ENCODE measurements at regions not wholly inside any gene's neighbourhood (a gene's known extent, or its start where the extent isn't known, plus 50 kb on each side); places are given as distances from the start of the nearest gene placed in this dataset.

DNA sequence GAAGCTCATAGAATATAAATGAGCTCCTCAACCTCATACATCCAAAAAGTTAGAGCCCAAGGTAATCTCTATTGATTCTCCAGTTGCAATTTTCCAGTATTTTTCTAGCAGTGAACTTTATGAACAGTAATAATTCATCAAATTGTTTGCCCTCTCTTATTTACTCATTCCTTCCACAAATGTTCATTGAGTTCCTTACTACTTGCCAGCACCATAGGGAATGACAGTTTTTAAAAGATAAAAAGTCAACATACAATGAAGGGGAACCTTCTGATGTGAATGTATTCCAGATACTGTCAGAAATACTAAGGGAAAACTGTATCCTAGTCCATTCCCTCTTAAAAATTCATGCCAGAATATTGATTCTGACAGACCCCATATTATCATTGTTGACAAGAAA, 277.0 kb upstream of the C1orf87 start:
- no peak for DNase-seq (ENCODE audit: low spot score)

- no peak for DNase-seq (ENCODE audit: low spot score)
These were observed 275.3 kb upstream of the C1orf87 start for GRCh38 chr1:60348884-60349283.

- DNase-seq (ENCODE audit: low spot score): no peak
These were observed 272.1 kb upstream of the C1orf87 start for GRCh38 chr1:60345621-60346020.

GRCh38 chr1:60345049-60345448, 271.5 kb upstream of the C1orf87 start:
- DNase-seq (ENCODE audit: low spot score): no peak

DNA sequence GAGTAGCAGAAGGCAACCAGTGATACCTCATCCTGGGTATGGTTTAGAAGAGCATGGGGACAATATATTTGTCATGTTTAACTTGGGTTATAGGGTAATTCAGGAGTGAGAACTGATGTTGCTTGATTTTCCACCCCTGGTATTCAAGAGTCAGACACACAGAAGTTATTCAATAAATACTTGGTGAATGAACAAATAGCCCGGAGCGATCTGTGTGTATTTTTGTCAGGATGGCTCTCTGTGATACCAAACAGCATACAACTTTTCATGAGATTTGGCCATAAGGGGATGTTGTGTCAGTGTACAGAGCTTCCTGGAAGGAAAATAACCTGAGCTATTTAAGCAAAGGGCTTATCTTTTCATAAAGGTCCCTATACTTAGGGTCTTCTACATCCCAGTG, 270.2 kb upstream of the C1orf87 start:
- DNase-seq (ENCODE audit: low spot score): no peak

GRCh38 chr1:60342569-60342968, 269.0 kb upstream of the C1orf87 start:
- DNase-seq (ENCODE audit: low spot score): no peak

GRCh38 chr1:60341274-60341673, 267.7 kb upstream of the C1orf87 start:
- DNase-seq (ENCODE audit: low spot score): no peak

DNA sequence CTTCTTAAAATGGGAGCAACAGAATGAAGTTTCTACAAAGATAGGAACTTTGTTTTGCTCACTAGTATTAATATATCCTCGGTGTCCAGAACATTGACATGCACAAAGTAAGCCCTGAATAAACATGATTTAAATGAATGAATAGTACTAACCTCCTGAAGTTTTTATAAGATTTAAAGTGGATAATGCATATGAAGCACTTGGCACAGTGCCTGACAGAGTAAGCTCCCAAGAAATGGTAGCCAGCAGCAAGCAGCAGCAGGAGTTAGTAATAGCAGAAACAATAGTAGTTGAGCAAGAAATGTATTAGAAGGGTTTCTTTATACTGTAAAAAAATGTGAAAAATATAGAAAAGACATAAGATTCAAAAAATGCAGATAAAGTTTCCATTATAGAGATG, 258.1 kb upstream of the C1orf87 start:
- no peak for DNase-seq (ENCODE audit: low spot score)

- no peak for DNase-seq (ENCODE audit: low spot score)
These were observed 256.1 kb upstream of the C1orf87 start for GRCh38 chr1:60329651-60330050.

- no peak for DNase-seq (ENCODE audit: low spot score)
These were observed 238.3 kb upstream of the C1orf87 start for GRCh38 chr1:60311838-60312237.

GRCh38 chr1:60299581-60299980, 226.0 kb upstream of the C1orf87 start:
- DNase-seq (ENCODE audit: low spot score): no peak

DNA sequence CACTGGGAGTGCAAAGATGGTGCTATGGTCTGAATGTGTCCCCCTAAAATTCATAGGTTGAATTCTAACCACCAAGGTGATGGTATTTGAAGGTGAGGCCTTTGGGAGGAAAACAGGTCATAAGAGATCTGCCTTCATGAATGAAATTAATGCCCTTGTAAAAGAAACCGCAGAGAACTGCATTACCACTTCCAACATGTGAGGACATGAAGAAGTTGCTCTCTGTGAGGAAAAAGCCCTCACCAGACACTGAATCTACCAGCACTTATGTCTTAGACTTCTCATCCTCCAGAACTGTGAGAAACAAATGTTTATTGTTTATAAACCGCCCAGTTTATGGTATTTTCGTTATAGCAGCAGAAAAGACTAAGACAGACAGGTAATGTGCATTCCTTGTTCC, 224.7 kb upstream of the C1orf87 start:
- DNase-seq (ENCODE audit: low spot score): no peak

GRCh38 chr1:60296794-60297193, 223.2 kb upstream of the C1orf87 start:
- no peak for DNase-seq (ENCODE audit: low spot score)

- DNase-seq (ENCODE audit: low spot score): no peak
These were observed 218.6 kb upstream of the C1orf87 start for GRCh38 chr1:60292140-60292539.

GRCh38 chr1:60290393-60290792, 216.8 kb upstream of the C1orf87 start:
- no peak for DNase-seq (ENCODE audit: low spot score)

DNA sequence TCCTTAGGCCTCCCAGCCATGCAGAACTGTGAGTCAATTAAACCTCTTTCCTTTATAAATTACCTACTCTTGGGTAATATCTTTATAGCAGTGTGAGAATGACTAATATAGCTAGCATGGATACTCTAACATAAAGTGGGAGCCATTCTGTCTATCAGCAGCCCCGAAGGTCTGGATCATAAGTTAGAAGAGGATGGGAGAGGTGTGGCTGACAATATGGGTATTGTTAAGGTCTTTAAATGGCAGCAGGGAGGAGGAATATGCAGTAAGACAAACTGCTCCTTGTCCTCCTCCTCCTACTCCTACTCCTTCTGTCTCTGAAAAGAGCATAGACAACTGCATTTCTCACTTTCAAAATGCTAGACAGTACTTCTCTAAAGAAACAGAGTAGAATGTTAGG, 214.0 kb upstream of the C1orf87 start:
- no peak for DNase-seq (ENCODE audit: low spot score)

GRCh38 chr1:60283690-60284089, 210.1 kb upstream of the C1orf87 start:
- no peak for DNase-seq (ENCODE audit: low spot score)

DNA sequence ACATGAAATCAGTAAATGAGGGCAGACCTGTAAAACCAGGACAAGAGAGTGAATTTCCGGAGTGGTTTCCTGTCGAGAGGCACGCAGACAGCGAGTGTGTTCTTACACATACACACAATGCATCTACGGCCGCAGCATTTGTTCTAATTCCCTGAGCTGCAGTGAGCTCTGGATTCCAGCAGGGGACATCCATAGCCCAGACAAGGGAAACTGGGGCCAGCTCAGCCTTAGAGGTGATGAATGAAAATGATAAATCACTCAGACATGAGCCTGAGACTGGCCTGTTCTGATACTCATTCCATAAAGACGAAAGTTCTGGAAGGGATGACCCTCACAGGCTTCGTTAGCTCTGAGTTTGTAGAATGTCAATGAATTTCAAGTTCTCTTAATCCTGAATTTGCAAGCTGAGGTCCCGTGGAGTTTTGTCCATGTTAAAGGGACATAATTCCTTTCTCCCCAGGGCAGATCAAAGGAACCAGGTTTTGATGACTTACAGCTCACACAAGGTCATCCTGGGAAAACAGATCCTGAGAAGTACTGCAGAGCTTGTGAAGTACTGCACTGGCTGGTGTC, 207.9 kb upstream of the C1orf87 start:
- DNase-seq (ENCODE audit: low spot score): peak; percentile 70

GRCh38 chr1:60280819-60281218, 207.2 kb upstream of the C1orf87 start:
- DNase-seq (ENCODE audit: low spot score): no peak

DNA sequence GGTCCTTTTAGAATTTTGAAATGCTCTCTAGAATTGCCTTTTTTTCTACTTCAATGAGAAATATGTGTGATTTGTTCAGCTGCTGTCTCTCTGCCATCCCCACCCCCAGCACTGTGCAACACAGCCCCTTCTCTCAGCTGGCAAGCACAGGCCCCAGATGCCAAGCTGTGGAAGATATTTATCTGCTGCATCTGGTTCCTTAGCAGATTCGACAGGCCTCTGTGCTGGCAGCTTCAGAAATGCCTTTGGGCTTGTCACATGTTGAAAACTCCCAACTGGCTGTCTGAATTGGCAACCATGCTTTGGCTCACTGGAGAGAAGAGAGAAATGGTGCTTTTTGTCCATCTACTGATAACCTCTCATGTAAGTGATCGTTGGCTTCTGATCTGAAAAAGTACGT, 206.7 kb upstream of the C1orf87 start:
- DNase-seq (ENCODE audit: low spot score): no peak

DNA sequence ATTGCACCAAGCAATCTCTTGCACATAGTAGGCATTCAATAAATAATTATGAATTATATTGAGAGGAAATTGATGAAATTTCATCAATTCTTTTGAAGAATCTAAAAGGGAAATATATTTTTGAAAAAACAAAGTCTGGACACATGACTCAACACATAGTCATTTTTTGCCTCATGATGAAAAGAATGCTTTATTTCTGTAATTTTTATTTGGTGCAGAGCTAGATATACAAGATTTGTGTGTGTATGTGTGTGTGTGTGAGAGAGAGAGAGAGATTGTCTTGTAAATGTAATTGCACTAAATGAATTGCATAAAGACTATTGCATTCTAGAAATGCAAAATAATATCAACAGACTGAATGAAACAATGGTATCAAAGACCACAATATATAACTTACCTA, 206.2 kb upstream of the C1orf87 start:
- DNase-seq (ENCODE audit: low spot score): no peak

- DNase-seq (ENCODE audit: low spot score): no peak
These were observed 203.7 kb upstream of the C1orf87 start for GRCh38 chr1:60277269-60277668.

- no peak for DNase-seq (ENCODE audit: low spot score)
These were observed 201.1 kb upstream of the C1orf87 start for GRCh38 chr1:60274422-60275290.

GRCh38 chr1:60273185-60273584, 199.6 kb upstream of the C1orf87 start:
- no peak for DNase-seq (ENCODE audit: low spot score)

Measured in cerebellar cortex (tissue), 1 donor.